ENCODE measurements at regions not wholly inside any gene's neighbourhood (a gene's known extent, or its start where the extent isn't known, plus 50 kb on each side); places are given as distances from the start of the nearest gene placed in this dataset.

DNA sequence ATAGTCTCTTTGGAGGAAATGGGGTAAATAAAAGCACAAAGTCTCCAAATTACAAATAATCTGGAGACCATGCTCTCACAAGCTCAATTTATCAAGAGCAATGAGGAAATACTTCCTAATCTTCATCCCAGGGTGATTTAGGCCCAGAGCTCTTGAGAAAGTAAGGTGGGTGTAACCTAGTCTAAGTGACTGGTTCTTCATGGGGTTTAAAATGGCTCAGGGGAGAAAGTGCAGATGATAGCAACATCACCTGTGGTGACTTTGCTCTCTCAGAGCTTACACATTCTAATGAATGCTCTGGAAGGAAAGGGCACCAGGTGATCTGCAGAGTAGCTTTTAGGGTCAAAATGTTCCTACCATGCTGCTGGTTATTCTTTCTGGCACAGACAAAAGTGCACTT is 118.4 kb upstream of the TP63 start (continued):
- TF ChIP-seq, protein P1, sequence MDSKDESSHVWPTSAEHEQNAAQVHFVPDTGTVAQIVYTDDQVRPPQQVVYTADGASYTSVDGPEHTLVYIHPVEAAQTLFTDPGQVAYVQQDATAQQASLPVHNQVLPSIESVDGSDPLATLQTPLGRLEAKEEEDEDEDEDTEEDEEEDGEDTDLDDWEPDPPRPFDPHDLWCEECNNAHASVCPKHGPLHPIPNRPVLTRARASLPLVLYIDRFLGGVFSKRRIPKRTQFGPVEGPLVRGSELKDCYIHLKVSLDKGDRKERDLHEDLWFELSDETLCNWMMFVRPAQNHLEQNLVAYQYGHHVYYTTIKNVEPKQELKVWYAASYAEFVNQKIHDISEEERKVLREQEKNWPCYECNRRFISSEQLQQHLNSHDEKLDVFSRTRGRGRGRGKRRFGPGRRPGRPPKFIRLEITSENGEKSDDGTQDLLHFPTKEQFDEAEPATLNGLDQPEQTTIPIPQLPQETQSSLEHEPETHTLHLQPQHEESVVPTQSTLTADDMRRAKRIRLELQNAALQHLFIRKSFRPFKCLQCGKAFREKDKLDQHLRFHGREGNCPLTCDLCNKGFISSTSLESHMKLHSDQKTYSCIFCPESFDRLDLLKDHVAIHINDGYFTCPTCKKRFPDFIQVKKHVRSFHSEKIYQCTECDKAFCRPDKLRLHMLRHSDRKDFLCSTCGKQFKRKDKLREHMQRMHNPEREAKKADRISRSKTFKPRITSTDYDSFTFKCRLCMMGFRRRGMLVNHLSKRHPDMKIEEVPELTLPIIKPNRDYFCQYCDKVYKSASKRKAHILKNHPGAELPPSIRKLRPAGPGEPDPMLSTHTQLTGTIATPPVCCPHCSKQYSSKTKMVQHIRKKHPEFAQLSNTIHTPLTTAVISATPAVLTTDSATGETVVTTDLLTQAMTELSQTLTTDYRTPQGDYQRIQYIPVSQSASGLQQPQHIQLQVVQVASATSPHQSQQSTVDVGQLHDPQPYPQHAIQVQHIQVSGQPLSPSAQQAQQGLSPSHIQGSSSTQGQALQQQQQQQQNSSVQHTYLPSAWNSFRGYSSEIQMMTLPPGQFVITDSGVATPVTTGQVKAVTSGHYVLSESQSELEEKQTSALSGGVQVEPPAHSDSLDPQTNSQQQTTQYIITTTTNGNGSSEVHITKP (tag by site-specific recombination; IDR thresholded peaks at IDR 0.05) = no peak
- TF ChIP-seq ZNF626 (tag by site-specific recombination; IDR thresholded peaks at IDR 0.05) (no peak), ZNF837 (tag by site-specific recombination; IDR thresholded peaks at IDR 0.05) (no peak)
- TF ChIP-seq, protein P2, sequence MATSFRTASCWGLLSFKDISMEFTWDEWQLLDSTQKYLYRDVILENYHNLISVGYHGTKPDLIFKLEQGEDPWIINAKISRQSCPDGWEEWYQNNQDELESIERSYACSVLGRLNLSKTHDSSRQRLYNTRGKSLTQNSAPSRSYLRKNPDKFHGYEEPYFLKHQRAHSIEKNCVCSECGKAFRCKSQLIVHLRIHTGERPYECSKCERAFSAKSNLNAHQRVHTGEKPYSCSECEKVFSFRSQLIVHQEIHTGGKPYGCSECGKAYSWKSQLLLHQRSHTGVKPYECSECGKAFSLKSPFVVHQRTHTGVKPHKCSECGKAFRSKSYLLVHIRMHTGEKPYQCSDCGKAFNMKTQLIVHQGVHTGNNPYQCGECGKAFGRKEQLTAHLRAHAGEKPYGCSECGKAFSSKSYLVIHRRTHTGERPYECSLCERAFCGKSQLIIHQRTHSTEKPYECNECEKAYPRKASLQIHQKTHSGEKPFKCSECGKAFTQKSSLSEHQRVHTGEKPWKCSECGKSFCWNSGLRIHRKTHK (tag by site-specific recombination; IDR thresholded peaks at IDR 0.05) = no peak

DNA sequence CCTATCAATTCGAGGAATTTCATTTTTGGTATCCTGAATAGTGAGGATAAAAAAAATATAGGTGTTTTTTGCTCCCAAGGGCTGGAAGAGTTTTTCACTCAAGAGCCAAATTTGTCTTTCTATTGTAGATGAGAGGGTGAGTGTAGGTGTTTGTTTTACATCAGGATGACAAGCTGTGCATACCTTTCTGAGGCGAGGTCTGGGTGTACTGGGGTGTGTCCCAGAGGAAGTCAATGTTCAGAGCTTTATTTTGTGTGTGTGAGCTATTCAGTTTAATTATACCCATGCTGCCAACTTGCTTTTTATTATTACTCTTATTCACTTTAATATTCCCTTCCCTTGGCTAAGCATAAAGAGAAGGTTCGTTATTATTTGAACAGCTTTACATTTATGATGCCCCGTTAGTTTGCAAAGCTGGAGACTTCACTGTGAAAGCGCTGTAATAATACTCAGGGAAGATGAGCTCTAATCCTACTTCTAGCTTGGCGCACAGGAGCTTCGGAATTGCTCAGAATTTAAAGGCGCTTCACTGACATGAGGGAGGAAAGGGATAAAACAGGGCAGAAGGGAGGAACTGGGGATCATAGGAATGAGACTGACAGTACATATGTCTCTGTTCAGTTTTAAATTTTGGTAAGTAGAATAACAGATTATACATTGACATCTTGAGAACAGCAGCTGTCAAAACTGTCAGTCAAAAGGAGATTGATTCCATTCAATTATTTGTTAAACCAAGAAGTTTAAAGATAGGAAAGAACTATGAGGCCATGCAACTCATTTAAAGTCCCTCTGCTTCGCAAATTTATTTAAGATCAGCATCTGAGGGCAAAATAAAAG is 117.7 kb upstream of the TP63 start:
- H3K27ac ChIP-seq (ENCODE audit: extremely low read depth, low read depth, low read length) = no peak overlapping the region
- no peaks in the 10 kb centered on the region for H3K36me3 ChIP-seq (ENCODE audit: control insufficient read depth in 2 of 2, insufficient read depth in 1 of 2, low read length in 2 of 2)
- no peak overlapping the region for H3K4me3 ChIP-seq (ENCODE audit: low read depth, low read length)
- no peaks in the 10 kb centered on the region for H3K4me1 ChIP-seq (ENCODE audit: control insufficient read depth, insufficient read depth, low read length)
- ChIA-PET CTCF (no interaction called here), POLR2A (no interaction called here)
- H3K9me3 ChIP-seq (ENCODE audit: control insufficient read depth, insufficient read depth, low read depth, low read length) = no peaks in the 10 kb centered on the region
- TF ChIP-seq, protein P3, sequence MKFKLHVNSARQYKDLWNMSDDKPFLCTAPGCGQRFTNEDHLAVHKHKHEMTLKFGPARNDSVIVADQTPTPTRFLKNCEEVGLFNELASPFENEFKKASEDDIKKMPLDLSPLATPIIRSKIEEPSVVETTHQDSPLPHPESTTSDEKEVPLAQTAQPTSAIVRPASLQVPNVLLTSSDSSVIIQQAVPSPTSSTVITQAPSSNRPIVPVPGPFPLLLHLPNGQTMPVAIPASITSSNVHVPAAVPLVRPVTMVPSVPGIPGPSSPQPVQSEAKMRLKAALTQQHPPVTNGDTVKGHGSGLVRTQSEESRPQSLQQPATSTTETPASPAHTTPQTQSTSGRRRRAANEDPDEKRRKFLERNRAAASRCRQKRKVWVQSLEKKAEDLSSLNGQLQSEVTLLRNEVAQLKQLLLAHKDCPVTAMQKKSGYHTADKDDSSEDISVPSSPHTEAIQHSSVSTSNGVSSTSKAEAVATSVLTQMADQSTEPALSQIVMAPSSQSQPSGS (tag by site-specific recombination; IDR thresholded peaks at IDR 0.05; ENCODE audit: low read depth) = no peak
- peak; percentile 36; the same call in 1 of the 2 replicates for TF ChIP-seq KLF1 (tag by site-specific recombination; IDR thresholded peaks at IDR 0.05)
- TF ChIP-seq, protein P4, sequence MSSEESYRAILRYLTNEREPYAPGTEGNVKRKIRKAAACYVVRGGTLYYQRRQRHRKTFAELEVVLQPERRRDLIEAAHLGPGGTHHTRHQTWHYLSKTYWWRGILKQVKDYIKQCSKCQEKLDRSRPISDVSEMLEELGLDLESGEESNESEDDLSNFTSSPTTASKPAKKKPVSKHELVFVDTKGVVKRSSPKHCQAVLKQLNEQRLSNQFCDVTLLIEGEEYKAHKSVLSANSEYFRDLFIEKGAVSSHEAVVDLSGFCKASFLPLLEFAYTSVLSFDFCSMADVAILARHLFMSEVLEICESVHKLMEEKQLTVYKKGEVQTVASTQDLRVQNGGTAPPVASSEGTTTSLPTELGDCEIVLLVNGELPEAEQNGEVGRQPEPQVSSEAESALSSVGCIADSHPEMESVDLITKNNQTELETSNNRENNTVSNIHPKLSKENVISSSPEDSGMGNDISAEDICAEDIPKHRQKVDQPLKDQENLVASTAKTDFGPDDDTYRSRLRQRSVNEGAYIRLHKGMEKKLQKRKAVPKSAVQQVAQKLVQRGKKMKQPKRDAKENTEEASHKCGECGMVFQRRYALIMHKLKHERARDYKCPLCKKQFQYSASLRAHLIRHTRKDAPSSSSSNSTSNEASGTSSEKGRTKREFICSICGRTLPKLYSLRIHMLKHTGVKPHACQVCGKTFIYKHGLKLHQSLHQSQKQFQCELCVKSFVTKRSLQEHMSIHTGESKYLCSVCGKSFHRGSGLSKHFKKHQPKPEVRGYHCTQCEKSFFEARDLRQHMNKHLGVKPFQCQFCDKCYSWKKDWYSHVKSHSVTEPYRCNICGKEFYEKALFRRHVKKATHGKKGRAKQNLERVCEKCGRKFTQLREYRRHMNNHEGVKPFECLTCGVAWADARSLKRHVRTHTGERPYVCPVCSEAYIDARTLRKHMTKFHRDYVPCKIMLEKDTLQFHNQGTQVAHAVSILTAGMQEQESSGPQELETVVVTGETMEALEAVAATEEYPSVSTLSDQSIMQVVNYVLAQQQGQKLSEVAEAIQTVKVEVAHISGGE (tag by site-specific recombination; conservative IDR thresholded peaks at IDR 0.05; ENCODE audit: low read depth) = no peak

DNA sequence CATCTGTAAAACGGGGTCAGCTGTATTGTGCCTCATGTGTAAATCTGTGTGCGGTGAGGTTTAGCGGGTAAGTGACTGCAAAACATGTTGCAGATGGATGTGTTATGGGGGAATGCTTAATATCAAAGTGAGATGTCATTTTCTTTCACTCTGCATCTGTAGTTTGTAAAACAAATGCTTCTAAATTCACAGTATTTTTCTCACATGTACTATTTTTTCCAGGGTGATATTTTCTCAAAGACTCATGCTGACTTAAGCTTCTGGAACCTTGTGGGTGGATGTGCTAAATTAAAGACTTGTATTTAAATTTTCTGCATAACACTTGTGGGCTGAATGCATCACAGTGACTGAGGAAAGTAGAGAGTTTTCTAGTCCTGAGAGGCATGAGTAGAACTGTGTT is 115.2 kb upstream of the TP63 start:
- Histone ChIP-seq H3K9me3 (ENCODE audit: control insufficient read depth, insufficient read depth, low read depth, low read length) (no peaks in the 10 kb centered on the region), H3K4me1 (ENCODE audit: control insufficient read depth, insufficient read depth, low read length) (no peaks in the 10 kb centered on the region), H3K4me3 (ENCODE audit: low read depth, low read length) (no peak overlapping the region), H3K27ac (ENCODE audit: extremely low read depth, low read depth, low read length) (no peak overlapping the region), H3K36me3 (ENCODE audit: control insufficient read depth in 2 of 2, insufficient read depth in 1 of 2, low read length in 2 of 2) (no peaks in the 10 kb centered on the region)
- TF ChIP-seq, protein P5, sequence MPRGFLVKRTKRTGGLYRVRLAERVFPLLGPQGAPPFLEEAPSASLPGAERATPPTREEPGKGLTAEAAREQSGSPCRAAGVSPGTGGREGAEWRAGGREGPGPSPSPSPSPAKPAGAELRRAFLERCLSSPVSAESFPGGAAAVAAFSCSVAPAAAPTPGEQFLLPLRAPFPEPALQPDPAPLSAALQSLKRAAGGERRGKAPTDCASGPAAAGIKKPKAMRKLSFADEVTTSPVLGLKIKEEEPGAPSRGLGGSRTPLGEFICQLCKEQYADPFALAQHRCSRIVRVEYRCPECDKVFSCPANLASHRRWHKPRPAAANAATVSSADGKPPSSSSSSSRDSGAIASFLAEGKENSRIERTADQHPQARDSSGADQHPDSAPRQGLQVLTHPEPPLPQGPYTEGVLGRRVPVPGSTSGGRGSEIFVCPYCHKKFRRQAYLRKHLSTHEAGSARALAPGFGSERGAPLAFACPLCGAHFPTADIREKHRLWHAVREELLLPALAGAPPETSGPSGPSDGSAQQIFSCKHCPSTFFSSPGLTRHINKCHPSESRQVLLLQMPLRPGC (tag by site-specific recombination; IDR thresholded peaks at IDR 0.05) = no peak
- TF ChIP-seq, protein P6, sequence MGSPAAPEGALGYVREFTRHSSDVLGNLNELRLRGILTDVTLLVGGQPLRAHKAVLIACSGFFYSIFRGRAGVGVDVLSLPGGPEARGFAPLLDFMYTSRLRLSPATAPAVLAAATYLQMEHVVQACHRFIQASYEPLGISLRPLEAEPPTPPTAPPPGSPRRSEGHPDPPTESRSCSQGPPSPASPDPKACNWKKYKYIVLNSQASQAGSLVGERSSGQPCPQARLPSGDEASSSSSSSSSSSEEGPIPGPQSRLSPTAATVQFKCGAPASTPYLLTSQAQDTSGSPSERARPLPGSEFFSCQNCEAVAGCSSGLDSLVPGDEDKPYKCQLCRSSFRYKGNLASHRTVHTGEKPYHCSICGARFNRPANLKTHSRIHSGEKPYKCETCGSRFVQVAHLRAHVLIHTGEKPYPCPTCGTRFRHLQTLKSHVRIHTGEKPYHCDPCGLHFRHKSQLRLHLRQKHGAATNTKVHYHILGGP (tag by site-specific recombination; IDR thresholded peaks at IDR 0.05) = no peak
- TF ChIP-seq ZNF549 (tag by site-specific recombination; IDR thresholded peaks at IDR 0.05) (no peak), ZBTB20 (tag by site-specific recombination; IDR thresholded peaks at IDR 0.05) (no peak), REPIN1 (tag by site-specific recombination; IDR thresholded peaks at IDR 0.05; ENCODE audit: low read depth) (no peak), ZNF37A (tag by site-specific recombination; IDR thresholded peaks at IDR 0.05) (no peak)
- POLR2A ChIA-PET = no interaction called here
- CTCF ChIA-PET = no interaction called here

Data from HEK293 (cell line).